ENCODE measurements at regions not wholly inside any gene's neighbourhood (a gene's known extent, or its start where the extent isn't known, plus 50 kb on each side); places are given as distances from the start of the nearest gene placed in this dataset.

DNA sequence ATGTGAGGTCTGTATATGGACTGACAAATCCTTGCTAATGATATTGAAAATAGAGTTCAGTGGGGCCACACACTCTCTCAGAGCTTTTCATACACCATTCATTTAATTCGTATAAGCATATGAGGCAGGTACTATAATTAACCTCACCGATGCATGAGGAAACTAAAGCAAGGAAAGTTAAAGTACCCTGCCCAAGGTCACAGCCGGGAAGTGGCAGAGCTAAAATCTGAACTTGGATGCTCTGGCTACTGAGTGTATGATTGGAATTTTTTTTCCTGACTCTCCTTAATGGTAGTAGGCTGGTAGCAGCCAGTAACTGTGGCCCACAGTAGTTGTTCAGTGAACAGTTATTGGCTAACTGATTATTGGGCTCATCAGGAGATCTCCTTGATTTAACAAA is 135.3 kb downstream of the NUDT12 start:
- no peak overlapping the region for H3K4me2 ChIP-seq (ENCODE audit: low read length)

DNA sequence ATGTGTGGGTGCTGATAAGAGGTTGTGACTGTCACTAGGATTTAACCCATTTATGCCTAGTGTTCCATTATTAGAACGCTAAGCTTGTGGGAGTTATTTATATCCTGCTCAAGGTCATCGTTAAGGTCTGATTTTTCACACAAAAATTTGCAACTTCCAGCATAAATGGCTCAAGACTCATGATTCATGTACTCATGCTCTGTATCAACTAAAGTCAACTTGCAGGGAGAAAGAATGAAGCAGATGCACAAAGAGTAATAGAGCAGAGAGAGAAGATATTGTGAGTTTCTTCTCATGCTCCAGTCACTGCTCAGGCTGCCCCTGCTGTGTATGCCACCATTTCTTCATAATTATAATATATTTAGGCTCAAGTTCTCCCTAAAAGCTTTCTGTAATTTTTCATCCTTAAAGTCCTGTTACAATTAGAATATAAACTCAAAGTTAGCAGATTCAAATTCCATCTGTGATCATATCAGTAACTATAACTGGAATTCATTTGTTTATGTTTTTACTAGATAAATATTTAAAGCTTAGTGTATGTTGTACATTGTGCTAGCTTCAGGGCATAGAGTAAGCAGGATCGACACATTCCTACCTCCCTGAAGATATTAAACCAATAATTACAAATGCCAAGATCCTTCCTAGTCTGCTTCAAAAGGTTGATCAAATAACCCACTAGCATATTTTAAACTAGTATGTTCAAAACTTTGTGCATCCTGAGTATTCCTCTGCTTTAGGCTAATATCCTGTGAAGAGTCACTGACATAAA is 136.7 kb downstream of the NUDT12 start:
- Histone ChIP-seq H3K27me3 (ENCODE audit: insufficient read depth, low read length) (no peaks in the 10 kb centered on the region), H3K9me2 (ENCODE audit: low read depth, low read length) (no peaks in the 10 kb centered on the region), H3K9ac (ENCODE audit: low read length) (no peak overlapping the region), H3K9me3 (ENCODE audit: low read length) (no peaks in the 10 kb centered on the region), H3K36me3 (ENCODE audit: insufficient read depth, low read length) (no peaks in the 10 kb centered on the region), H3F3A (ENCODE audit: insufficient read depth, low read length) (no peaks in the 10 kb centered on the region), H3K4me2 (ENCODE audit: low read length) (no peak overlapping the region), H2AFZ (ENCODE audit: low read length) (no peak overlapping the region), H3K79me2 (ENCODE audit: insufficient read depth, low read length) (no peaks in the 10 kb centered on the region), H3K27ac (ENCODE audit: low read depth, low read length, poor library complexity, severe bottlenecking) (no peak overlapping the region), H3K4me1 (ENCODE audit: insufficient read depth, low read length, severe bottlenecking) (no peaks in the 10 kb centered on the region), H4K20me1 (ENCODE audit: insufficient read depth, low read length) (no peaks in the 10 kb centered on the region), H3K4me3 (ENCODE audit: low read depth, low read length, poor library complexity, severe bottlenecking) (no peak overlapping the region)
- no peak for TF ChIP-seq EZH2 (IDR thresholded peaks at IDR 0.05; ENCODE audit: borderline replicate concordance, low read length)
- TF ChIP-seq, protein P1, sequence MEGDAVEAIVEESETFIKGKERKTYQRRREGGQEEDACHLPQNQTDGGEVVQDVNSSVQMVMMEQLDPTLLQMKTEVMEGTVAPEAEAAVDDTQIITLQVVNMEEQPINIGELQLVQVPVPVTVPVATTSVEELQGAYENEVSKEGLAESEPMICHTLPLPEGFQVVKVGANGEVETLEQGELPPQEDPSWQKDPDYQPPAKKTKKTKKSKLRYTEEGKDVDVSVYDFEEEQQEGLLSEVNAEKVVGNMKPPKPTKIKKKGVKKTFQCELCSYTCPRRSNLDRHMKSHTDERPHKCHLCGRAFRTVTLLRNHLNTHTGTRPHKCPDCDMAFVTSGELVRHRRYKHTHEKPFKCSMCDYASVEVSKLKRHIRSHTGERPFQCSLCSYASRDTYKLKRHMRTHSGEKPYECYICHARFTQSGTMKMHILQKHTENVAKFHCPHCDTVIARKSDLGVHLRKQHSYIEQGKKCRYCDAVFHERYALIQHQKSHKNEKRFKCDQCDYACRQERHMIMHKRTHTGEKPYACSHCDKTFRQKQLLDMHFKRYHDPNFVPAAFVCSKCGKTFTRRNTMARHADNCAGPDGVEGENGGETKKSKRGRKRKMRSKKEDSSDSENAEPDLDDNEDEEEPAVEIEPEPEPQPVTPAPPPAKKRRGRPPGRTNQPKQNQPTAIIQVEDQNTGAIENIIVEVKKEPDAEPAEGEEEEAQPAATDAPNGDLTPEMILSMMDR (IDR thresholded peaks at IDR 0.05; ENCODE audit: low read length) = no peak

More for the DNA sequence above, 135.3 kb downstream of the NUDT12 start:
- TF ChIP-seq, protein P1 (IDR thresholded peaks at IDR 0.05; ENCODE audit: low read length) = no peak
- TF ChIP-seq EZH2 (IDR thresholded peaks at IDR 0.05; ENCODE audit: borderline replicate concordance, low read length) = no peak
- Histone ChIP-seq H3K9ac (ENCODE audit: low read length) (no peak overlapping the region), H4K20me1 (ENCODE audit: insufficient read depth, low read length) (no peaks in the 10 kb centered on the region), H3F3A (ENCODE audit: insufficient read depth, low read length) (no peaks in the 10 kb centered on the region), H3K27ac (ENCODE audit: low read depth, low read length, poor library complexity, severe bottlenecking) (no peak overlapping the region), H3K4me3 (ENCODE audit: low read depth, low read length, poor library complexity, severe bottlenecking) (no peak overlapping the region), H3K4me1 (ENCODE audit: insufficient read depth, low read length, severe bottlenecking) (no peaks in the 10 kb centered on the region), H2AFZ (ENCODE audit: low read length) (no peak overlapping the region), H3K27me3 (ENCODE audit: insufficient read depth, low read length) (no peaks in the 10 kb centered on the region), H3K36me3 (ENCODE audit: insufficient read depth, low read length) (no peaks in the 10 kb centered on the region), H3K79me2 (ENCODE audit: insufficient read depth, low read length) (no peaks in the 10 kb centered on the region), H3K9me3 (ENCODE audit: low read length) (no peaks in the 10 kb centered on the region), H3K9me2 (ENCODE audit: low read depth, low read length) (no peaks in the 10 kb centered on the region)

DNA sequence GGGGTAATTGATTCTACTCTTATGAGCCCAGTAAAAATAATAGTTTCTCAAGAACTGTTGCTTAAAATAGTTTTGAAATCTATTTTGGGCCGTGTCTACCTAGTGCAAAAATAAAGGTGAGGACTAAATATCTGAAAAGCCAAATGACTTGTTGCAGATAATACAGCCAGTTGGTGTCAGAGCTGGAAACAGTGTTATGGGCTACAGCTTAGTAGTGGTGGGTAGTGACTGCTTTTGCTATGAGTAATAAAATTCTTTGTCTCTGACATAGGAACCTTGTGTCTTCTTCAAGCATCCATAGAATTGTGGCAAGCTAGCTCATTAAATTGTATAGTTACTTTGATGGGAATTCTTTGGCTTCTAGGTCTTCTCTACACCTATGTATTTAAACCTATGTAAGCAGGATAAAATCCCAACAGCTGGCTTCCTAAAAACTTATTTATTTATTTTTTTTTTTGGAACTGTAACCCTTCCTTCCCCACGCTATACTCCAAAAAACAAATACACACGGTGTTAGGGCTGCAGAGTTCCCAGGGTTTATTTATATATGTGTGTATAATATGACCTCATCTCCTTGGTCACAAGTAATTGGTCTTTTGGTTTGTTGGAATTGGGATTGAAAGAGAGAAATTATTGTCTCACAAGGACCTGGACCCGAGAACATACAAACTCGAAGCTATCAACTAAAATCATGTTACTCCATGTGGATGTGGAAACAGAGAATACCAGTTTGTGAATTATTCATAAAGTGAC is 138.0 kb downstream of the NUDT12 start:
- no peaks in the 10 kb centered on the region for H3K9me2 ChIP-seq (ENCODE audit: low read depth, low read length)
- no peaks in the 10 kb centered on the region for H4K20me1 ChIP-seq (ENCODE audit: insufficient read depth, low read length)
- no peaks in the 10 kb centered on the region for H3F3A ChIP-seq (ENCODE audit: insufficient read depth, low read length)
- no peaks in the 10 kb centered on the region for H3K27me3 ChIP-seq (ENCODE audit: insufficient read depth, low read length)
- H3K4me3 ChIP-seq (ENCODE audit: low read depth, low read length, poor library complexity, severe bottlenecking) = no peak overlapping the region
- no peaks in the 10 kb centered on the region for H3K79me2 ChIP-seq (ENCODE audit: insufficient read depth, low read length)
- no peaks in the 10 kb centered on the region for H3K9me3 ChIP-seq (ENCODE audit: low read length)
- no peak overlapping the region for H3K4me2 ChIP-seq (ENCODE audit: low read length)
- H3K27ac ChIP-seq (ENCODE audit: low read depth, low read length, poor library complexity, severe bottlenecking) = no peak overlapping the region
- H3K36me3 ChIP-seq (ENCODE audit: insufficient read depth, low read length) = no peaks in the 10 kb centered on the region
- no peaks in the 10 kb centered on the region for H3K4me1 ChIP-seq (ENCODE audit: insufficient read depth, low read length, severe bottlenecking)
- no peak overlapping the region for H3K9ac ChIP-seq (ENCODE audit: low read length)
- no peak overlapping the region for H2AFZ ChIP-seq (ENCODE audit: low read length)
- TF ChIP-seq EZH2 (IDR thresholded peaks at IDR 0.05; ENCODE audit: borderline replicate concordance, low read length) = no peak
- TF ChIP-seq, protein P1 (IDR thresholded peaks at IDR 0.05; ENCODE audit: low read length) = no peak

Measured in OCI-LY1 (cell line).